DMS153 (cell line): ENCODE measurements at regions not wholly inside any gene's neighbourhood (a gene's known extent, or its start where the extent isn't known, plus 50 kb on each side); places are given as distances from the start of the nearest gene placed in this dataset.

Source experiments
- DNase-seq: peaks from one replicate; lab custom pipeline; 2025; lab: John Stamatoyannopoulos, UW

DNA sequence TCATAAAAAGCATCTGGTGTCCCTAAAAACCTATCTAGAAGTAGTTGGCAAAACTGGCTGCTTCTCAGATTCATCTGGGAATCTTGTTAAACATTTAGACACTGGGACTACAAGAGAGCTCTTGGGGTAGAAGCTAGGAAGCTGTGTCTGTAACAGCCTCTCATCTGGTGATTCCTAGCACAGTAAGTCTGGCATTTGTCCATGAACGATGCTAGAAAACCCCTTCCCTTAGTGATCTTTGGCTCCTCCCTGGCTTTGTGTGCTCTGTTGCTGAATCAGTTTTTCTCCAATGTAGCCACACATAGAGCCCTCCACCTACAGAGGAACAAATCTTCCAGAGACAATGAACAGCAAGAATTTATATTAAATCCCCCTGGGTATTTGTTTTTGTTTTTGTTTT is 951.7 kb upstream of the LCORL start:
- DNase-seq = no peak

DNA sequence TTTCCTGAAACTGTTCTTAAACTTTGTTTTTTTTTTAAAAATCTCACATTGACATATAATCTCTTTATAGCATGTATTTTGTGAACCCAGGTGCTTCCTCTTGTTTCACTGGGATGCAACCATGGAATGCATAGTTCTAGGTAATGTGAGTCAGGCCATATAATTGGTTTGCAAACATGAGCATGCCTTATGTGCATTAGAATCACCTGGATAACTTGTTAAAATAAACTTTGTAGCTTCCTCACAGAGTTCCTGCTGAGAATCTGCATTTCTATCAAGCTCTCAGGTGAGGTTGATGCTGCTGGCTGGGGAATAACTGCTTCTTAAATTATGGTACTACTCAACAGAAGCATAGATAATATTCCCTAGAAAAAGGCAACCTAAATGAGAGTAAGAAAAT is 940.3 kb upstream of the LCORL start:
- DNase-seq = no peak

DNA sequence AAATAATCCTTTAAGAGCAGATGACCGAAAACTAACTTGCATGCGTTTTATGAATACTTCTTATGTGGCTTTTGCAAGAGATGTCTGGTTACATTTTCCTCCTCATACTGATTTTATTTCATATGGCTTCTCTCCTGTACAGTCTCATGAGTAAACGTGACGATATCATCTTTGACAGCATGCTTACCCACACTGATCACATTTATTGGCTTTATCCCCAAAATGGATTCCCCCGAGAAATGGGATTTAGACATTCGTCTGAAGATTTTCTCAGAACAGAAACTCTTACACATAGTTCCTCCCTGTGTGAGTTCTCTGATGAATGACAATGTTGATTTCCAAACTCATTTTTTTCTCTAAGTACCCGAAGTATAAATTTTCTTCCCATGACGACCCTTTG is 939.7 kb upstream of the LCORL start:
- DNase-seq = no peak

DNA sequence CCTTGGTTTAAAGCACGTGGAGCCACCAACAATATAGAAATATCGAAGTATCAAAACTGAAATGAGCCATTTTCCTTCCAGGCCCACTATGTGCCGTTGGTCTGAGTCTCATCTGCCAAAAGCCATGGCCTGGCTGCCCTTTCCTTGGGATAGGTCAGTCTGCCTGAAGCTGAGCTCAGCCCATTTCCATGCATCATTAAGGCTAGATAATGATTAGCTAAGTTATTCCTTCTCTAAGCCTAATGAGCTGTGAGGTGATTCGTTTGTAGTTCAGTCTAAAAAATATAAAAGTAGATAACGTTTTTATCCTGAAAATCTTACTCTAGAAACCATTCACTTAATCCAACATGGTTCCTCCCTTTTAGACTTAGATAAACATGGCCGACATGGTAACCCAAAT is 936.2 kb upstream of the LCORL start:
- DNase-seq = no peak

DNA sequence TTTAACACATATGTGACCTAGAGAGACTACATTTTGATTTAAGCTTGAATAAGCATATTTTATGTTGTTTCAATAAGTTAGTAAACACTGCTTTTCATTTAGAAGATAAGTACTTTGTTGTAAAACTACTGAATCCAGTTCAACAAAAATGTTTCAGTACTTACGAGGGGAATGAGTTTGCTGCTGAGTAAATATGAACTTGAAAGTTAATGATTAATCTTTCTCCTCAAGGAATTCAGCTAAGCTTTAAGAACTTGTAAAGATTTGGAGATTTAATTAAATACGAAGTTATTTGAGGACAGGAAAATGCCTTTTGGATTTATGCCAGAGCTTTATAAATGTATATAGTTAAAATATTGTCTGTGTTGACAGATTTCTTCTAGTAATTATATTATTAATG is 933.0 kb upstream of the LCORL start:
- DNase-seq = no peak

DNA sequence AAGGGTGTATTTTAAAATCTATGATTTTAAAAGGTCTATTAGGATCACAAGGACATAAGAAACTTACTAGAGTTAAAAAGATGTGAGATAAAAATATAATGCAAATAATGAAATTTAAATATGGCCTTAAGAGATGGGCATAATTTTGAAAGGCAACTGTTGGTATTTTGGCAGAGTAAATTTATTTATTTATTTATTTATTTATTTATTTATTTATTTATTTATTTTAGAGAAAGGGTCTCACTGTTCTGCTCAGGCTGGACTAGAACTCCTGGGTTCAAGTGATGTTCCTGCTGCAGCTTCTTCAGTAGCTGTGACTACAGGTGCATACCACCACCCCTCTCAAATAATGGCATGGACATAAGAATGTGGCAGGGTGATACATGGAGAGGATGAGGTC is 932.1 kb upstream of the LCORL start:
- no peak for DNase-seq

DNA sequence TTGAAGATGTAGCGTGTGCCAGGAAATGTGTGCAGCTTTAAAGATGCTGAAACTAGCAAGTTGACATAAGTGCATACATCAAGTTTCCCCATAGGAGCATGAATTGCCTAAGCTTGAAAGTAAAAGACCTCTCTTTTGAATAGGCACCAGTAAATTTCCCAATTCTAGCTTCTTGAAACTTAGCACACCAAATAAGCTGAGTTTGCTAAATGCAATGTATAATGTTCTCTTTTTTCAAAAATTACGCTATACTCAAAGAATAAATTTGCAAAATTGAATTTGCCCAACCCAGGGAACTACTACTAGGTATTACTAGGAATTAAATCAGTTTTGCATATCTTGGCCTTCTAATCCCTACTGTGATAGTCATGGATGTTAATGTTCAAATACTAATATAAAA is 923.9 kb upstream of the LCORL start:
- DNase-seq = no peak

DNA sequence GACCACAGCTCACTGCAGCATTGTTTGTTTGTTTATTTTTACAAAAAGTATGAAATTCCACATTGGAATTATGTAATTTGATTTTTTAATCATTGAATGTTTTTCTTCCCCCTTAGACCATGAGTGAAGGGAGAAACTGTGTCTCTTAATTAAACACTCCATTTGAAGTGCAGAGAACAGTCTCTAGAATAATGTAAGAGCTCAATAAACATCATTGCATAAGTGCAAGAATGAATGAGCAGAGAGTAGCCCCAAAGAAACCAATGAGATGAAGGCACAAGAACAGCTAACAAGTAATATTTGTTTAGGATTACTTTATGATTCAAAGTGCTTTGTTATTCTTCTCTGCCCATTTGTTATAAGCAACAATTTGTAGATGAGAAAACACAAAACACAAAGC is 921.3 kb upstream of the LCORL start:
- DNase-seq = no peak

DNA sequence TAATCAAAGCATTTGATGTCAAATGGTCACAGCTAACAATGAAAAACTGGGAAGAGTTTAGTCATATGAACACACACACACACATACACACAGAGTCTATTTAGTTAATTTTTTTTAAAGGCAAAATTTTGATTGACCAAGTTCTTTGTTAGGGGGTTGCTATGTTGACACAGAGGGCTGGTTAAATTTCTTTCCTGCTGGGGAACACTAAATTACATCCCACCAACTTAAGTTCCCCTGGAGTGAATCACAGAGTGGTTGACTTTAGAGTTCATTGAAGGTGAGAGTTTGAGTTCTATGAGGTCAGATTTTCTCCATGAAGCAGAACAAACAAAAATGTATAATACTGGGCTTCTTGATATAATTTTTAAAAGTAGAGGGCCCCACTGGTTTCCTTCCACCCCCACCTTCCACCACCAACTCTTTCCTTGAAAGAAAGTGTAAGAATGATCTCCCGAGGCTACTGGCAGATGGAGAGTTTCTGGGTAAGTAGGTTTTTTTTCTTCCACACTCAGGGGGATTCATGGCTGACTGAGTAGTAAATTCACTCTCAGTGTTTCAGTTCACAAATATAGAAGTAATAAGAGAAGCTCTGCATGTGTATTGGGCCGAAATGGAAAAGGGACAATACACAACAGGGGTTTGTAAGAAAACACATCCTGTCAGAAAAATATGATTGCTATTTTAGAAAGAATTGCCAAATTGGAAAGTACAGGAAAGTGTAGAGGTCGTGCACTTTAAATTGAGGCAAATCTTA is 917.0 kb upstream of the LCORL start:
- no peak for DNase-seq

DNA sequence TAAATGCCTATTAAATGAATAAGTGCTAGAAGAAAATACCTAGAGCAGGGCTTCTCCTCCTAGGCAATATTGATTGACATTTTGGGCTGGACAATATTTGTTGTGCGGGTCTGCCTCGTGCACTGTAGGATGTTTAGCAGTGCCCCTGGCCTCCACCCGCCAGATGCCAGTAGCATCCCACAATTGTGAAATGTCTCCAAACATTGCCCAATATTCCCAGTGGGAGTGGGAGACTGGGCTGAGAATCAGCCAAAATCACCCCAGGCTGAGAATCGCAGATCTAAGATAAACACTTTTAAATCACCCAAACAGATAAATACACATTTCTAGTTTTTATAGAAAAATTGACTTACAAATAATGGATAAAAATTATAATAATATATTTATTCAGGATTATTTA is 916.2 kb upstream of the LCORL start:
- DNase-seq = no peak

DNA sequence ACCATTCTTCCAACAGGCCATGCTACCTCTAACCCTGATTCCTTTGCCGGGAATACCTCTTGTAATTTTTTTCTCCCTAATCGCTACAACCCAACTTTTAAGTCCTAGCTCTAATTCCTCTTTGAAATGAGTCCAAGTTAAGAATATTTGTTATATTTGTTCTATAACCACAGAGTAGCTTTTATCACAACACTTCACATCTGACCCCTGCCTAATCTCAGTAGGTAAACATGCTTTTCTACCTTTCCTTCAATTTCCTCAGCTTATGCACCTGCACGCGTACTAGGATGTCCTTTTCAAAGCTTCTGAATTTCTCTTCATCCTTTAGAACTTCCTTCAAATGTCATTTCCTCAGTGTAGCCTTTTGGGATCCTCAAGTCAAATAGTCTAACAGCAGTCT is 915.5 kb upstream of the LCORL start:
- no peak for DNase-seq

DNA sequence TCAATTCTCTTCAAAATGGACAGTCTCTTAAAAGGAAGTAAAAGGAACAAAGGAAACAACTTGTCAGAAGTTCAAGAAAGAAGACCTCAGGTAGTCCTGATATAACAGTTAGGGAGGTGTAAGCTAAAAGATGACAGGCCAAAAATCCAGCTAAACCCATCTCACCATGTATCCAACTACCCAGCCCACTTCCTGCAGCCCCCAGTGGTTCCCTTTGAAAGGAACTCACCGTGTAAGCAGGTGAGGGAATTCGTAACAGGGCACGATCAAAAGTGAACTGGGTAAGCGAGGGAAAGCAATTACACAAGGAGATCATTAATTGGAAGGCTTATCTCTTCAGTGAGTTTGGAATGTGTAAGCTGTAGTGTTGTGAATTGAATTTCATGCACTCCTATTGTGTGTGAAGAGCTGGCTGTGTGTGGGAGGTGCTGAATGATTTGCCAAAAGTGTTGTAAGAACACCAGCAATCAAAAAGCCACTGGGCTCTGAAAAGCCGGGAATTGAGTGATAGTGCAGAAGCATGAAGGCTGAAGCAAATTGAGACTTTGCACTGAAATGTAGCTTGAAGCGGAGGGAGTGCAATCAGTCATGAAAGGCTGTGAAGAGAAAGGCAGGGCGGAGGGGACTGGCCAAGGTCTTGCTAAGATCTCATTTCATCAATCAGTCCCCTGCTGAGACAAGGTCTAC is 914.2 kb upstream of the LCORL start:
- DNase-seq = no peak

DNA sequence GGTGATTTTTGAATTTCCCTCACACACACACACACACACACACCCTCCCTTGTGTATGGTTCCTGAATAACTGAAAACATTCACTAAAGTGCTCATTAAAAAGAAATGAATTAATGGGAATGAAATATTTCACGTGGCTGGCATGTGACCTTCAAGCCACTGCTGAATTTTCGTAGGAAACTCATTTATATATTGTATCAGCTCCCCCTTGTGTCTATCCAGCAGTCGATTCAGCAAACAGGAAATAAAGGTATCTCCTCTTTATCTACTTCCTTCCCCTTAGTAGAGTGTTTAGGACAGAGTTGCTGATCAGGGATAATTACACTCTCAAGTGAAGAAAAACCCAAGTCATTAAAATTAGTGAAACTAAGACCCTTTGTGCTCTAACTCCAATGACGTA is 912.6 kb upstream of the LCORL start:
- DNase-seq = no peak

DNA sequence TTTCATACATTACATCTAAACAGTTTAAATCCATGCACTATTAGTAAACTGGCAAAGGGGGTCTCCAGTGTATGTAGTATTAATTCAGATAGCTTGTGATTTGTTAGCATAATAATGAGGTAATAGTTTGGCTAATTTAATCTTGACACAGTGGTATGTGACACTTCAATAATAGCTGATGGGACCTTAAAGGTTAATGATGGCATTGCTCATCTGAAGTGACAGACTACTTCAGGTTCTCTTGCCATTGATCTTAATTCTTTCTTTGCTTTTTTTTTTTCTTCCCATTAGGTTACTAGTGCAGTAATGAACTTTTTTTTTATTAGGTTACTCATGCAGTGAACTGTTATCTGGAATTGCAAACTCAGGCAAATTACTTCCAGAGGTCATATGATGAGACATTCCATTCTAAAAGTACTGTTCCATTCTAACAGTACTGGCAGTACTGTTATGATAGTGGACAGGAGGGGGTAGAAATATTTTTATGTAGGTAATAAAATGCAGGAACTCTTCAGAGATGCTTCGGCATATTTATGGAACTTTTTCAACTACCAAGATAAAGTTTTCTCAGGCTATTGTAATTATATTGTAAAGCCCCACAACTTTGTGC is 911.3 kb upstream of the LCORL start:
- no peak for DNase-seq

DNA sequence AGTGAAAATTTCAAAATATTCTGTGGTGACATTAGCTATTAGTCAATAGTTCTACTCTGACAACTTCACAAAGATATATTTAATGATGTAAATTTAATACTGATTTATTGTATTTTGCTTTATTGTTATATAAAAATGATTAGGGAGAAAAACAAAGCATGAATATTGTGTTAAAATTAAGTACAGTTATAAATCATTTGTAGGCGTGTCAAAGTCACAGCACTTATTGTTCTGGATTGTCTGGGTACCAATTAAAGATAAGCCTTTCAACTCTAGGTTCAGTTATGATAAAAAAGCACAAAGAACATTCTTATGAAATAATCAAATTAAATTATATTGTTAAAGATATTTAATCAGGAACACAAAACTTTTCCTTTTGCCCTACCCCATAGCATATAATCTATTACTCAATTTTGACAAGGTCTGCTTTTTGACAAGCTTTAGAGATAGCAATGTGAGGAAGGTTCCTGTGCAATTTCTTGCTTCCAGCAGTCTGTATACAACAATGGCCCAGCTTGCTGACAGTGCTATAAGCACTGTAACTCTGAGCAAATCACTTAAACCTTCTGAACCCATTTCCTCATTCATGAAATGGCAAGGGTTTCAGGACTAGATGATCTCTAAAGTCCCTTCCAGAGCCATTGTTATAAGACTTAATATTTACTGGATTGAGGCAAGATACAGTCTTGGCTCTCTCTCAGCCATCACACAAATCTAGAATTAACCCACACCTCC is 910.3 kb upstream of the LCORL start:
- DNase-seq = no peak

DNA sequence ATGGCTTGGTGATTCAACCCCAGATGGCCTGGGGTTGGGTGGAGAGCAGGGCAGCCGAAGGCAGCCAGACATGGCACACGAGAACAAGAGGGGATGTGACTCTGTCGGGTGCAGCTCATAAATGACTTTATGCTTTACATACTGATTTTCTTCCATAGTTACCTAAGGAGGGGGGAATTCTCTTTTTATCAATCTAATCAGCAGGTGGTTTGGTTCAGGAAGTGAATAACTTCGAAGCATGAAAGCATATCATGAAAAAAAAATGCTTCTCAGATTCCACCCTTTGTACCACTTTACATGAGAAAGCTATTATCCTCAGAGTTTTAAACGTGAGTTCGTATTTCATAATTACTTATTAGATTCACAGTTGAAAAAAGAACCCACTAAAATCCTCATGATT is 908.9 kb upstream of the LCORL start:
- no peak for DNase-seq

DNA sequence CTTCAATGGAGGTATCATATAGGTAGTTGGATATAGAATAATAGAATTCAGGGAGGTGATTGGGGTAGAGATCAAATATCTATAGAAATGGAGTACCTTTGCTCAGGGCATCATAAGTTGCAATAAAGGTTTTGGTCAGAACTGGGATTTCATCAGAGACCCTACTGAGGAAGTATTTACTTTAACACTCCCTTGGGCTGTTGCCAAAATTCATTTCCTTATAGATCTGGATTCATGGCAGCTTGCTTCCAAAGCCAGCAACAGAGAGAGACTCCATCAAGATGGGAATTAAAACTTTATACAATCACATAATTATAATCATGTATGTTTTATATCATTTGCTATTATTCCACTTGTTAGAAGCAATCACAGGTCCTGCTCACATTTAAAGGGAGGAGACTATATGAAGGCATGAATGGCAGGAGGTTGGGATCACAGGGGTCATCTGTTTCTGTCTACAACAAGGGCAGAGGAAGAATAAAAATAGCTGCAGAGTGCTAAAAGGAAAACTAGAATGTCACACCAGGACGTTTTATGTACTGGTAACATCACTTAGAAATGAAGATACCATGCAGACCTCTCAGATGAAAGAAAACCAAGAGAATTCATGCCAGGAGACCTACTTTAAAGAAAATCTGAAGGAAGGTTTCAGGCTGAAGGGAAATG is 902.1 kb upstream of the LCORL start:
- no peak for DNase-seq

DNA sequence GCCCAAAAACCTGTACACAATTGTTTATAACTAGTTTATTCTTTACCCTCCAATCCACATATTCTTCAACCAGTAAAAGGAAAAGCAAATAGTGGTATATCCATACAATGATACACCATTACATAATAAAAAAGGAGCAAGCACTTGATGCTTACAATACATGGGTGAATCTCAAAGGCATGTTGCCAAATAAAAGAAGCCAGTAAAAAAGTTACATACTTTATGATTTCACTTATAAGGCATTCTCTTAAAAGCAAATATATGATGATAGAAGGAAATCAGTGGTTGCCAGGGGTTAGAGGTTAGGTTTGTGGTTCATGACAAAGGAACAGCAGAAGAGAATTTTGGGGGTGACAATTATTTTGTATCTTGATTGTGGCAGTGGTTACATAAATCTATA is 896.1 kb upstream of the LCORL start:
- DNase-seq = no peak

DNA sequence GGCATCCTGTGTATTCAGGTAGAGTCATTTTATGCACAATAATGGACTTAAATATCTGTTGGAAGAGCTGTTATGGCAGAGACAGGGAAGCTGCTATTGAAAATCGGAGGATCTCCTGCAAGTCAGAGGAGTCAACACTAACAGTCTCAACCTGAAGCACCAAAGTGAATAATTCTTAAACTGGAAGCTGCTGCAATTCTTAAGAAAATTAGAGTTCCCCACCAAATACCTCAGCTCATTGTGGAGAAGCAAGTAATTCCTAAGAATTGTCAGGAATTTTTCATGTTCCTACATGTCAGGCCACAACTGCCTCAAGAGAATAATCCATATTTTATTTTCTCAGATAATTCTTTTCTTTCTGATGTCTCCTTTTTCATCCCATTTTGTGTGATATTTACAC is 892.6 kb upstream of the LCORL start:
- DNase-seq = no peak

DNA sequence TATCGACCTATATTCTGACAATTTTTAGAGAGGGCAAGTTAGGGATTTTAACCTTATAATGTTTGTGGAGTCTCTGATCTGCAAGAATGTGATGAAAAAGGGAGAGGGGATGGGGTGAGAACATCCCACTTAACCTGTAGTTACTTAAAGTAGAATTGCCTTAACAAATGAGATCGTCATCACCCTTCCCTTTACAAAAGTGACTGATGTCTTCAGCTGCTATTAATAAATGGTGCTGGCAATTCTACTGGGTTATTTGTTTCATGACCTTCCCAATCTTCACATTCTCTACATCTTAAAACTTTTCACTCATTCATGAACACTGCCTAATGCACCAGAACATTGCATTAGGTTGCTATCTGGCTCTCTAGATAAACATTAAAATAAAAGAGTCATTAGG is 873.4 kb upstream of the LCORL start:
- no peak for DNase-seq

DNA sequence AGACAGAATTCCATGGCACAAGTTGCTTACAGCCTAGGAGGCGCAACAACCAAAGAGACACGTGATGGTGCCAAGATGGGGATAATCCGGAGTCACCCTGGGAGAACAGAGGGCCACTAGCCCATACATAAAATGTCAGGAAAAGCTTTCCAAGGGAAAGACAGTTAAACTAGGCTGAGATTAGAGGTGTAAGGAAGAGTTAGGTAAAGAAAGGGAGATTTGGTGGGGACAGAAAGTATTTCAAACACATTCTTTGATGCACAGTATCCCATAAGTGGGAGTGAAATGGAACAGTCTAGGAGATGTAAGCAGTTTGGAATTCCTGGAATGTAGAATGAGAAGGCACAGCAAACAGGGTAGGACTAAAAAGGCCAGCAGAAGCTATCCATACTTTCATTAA is 860.9 kb upstream of the LCORL start:
- no peak for DNase-seq

DNA sequence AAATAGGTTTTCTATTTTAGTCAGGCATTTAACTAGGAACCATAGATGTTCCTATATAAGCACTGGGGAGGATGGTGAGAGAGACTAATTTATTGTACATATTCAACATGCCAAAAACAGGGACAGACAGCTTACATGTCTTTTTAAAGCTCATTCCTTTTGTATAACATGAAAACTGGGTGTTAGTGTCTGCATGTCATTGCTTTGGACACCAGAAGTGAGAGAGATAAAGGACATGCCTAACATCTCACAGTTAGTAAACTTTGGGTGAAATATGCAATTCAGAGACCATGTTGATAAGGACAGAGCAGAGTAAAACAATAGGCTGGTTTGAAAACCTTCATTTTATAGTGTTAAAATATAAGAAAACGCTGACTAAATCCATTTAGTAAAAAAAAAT is 860.0 kb upstream of the LCORL start:
- no peak for DNase-seq
